Prostate gland (tissue), 2 donors: ENCODE measurements at regions not wholly inside any gene's neighbourhood (a gene's known extent, or its start where the extent isn't known, plus 50 kb on each side); places are given as distances from the start of the nearest gene placed in this dataset.

ENCODE experiments used
- CTCF ChIP-seq, 4 experiments: fragments of 200-600 bp in 2 of 4; fragments of 450-650 bp in 2 of 4; sonication (generic) in 2 of 4; IDR thresholded peaks; 1 replicate in 3 of 4; 2 replicates in 1 of 4; pipeline ENCODE4 v1.5.1; 2016 to 2019; ENCODE audit warnings: antibody characterized with exemption in 4 of 4, mild to moderate bottlenecking in 2 of 4, moderate library complexity in 2 of 4
- POLR2A ChIP-seq: fragments of 450-650 bp; IDR thresholded peaks from one replicate; pipeline ENCODE4 v1.6.1; 2016; ENCODE audit warnings: antibody characterized with exemption, mild to moderate bottlenecking
- POLR2AphosphoS5 ChIP-seq: sonication (generic); formaldehyde crosslinking; IDR thresholded peaks from one replicate; pipeline ENCODE4 v1.6.1; 2017; ENCODE audit warnings: antibody characterized with exemption

- peak; percentile 33 for TF ChIP-seq POLR2AphosphoS5
- TF ChIP-seq CTCF (IDR thresholded peaks at IDR 0.05), result no peak
- TF ChIP-seq POLR2A, result no peak
Measured at GRCh38 chr10:121179006-121179405, 327.8 kb downstream of the WDR11 start.
